ENCODE measurements at regions not wholly inside any gene's neighbourhood (a gene's known extent, or its start where the extent isn't known, plus 50 kb on each side); places are given as distances from the start of the nearest gene placed in this dataset.

DNA sequence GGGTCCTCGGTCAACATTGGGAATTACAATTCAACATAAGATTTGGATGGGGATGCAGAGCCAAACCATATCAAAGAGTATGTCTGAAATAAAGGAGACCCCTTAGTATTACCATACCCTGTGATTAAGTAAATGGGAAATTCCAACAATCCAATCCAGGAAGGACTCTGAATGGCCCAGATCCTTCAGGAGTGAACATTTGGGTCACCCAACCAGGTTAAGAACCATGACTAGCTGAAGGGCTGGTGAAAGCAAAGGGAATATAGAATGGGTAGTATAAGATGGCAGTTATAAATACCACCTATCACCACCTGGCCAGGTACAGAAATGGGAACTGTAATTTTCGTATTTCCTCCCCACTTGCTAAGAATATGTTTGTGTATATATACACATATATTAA, 114.4 kb upstream of the CCDC196 start (continued):
- TF ChIP-seq USF1 (IDR thresholded peaks at IDR 0.05; ENCODE audit: borderline replicate concordance, extremely low read length, insufficient read depth, low read depth, low read length) (no peak), ZNF24 (IDR thresholded peaks at IDR 0.05) (no peak), PAX5 (IDR thresholded peaks at IDR 0.05; ENCODE audit: borderline replicate concordance, low read depth, low read length) (no peak), DPF2 (IDR thresholded peaks at IDR 0.05) (no peak), SIX5 (IDR thresholded peaks at IDR 0.05; ENCODE audit: low read depth, low read length, severe bottlenecking) (no peak), RBBP5 (conservative IDR thresholded peaks at IDR 0.05) (no peak)

- BruUV-seq (replicated peaks) = no TSS peak
- ATAC-seq = no peak
- no peak for FAIRE-seq
- ChIA-PET CTCF (interaction anchor here (0.9 kb wide), 1 partner anchor 10 kb away, joined by 3 read pairs; no protein-coding TSS in a partner anchor), POLR2A (no interaction called here), RAD21 (ENCODE audit: unreplicated experiment) (no interaction called here), SMC1A (ENCODE audit: uncharacterized antibody, unreplicated experiment) (interaction anchor here (1.1 kb wide), 1 partner anchor 8 kb away, joined by 3 read pairs; no protein-coding TSS in a partner anchor)
- no peak for DNase-seq (ENCODE audit: low read depth, low spot score)
- Histone ChIP-seq H3K27ac (ENCODE audit: control insufficient read depth, insufficient read depth) (no peak overlapping the region), H2AFZ (ENCODE audit: control insufficient read depth, low read depth, low read length) (no peak overlapping the region), H3K4me1 (ENCODE audit: control insufficient read depth, insufficient read depth, low read length) (no peaks in the 10 kb centered on the region), H3K79me2 (ENCODE audit: control insufficient read depth, insufficient read depth, low read length) (no peaks in the 10 kb centered on the region), H3K36me3 (ENCODE audit: control insufficient read depth in 2 of 2, insufficient read depth in 2 of 2, low read length in 1 of 2) (no peaks in the 10 kb centered on the region), H4K20me1 (ENCODE audit: control insufficient read depth, insufficient read depth) (no peaks in the 10 kb centered on the region), H3K4me3 (no peak overlapping the region), H3K9me3 (replicated peaks; ENCODE audit: control insufficient read depth, insufficient read depth, low read length) (no peaks in the 10 kb centered on the region), H3K27me3 (replicated peaks in 1 of 2; ENCODE audit: control insufficient read depth in 2 of 2, insufficient read depth in 2 of 2, low read length in 1 of 2) (no peaks in the 10 kb centered on the region), H3K9ac (ENCODE audit: control insufficient read depth, insufficient read depth, low read length) (no peak overlapping the region), H3K4me2 (ENCODE audit: control insufficient read depth, insufficient read depth) (no peak overlapping the region)
- 77% methylated on average over 5 of the region's 5 CpGs for WGBS (ENCODE audit: insufficient coverage, insufficient replicate concordance, low lambda C conversion rate, missing lambda C conversion rate)
- in situ Hi-C loops (cut with MboI) (no loop called here), intact Hi-C loops (cut with micrococcal nuclease; ENCODE audit: unreplicated experiment) (no loop called here)
- TF ChIP-seq EZH2 (IDR thresholded peaks at IDR 0.05; ENCODE audit: borderline replicate concordance, control insufficient read depth, low read depth, low read length) (no peak), SKIL (IDR thresholded peaks at IDR 0.05; ENCODE audit: low read depth, poor library complexity, severe bottlenecking) (no peak), IRF4 (IDR thresholded peaks at IDR 0.05; ENCODE audit: low read depth, low read length) (no peak)
- TF ChIP-seq, protein P1, sequence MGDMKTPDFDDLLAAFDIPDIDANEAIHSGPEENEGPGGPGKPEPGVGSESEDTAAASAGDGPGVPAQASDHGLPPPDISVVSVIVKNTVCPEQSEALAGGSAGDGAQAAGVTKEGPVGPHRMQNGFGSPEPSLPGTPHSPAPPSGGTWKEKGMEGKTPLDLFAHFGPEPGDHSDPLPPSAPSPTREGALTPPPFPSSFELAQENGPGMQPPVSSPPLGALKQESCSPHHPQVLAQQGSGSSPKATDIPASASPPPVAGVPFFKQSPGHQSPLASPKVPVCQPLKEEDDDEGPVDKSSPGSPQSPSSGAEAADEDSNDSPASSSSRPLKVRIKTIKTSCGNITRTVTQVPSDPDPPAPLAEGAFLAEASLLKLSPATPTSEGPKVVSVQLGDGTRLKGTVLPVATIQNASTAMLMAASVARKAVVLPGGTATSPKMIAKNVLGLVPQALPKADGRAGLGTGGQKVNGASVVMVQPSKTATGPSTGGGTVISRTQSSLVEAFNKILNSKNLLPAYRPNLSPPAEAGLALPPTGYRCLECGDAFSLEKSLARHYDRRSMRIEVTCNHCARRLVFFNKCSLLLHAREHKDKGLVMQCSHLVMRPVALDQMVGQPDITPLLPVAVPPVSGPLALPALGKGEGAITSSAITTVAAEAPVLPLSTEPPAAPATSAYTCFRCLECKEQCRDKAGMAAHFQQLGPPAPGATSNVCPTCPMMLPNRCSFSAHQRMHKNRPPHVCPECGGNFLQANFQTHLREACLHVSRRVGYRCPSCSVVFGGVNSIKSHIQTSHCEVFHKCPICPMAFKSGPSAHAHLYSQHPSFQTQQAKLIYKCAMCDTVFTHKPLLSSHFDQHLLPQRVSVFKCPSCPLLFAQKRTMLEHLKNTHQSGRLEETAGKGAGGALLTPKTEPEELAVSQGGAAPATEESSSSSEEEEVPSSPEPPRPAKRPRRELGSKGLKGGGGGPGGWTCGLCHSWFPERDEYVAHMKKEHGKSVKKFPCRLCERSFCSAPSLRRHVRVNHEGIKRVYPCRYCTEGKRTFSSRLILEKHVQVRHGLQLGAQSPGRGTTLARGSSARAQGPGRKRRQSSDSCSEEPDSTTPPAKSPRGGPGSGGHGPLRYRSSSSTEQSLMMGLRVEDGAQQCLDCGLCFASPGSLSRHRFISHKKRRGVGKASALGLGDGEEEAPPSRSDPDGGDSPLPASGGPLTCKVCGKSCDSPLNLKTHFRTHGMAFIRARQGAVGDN (IDR thresholded peaks at IDR 0.05) = no peak
- TF ChIP-seq, protein P2, sequence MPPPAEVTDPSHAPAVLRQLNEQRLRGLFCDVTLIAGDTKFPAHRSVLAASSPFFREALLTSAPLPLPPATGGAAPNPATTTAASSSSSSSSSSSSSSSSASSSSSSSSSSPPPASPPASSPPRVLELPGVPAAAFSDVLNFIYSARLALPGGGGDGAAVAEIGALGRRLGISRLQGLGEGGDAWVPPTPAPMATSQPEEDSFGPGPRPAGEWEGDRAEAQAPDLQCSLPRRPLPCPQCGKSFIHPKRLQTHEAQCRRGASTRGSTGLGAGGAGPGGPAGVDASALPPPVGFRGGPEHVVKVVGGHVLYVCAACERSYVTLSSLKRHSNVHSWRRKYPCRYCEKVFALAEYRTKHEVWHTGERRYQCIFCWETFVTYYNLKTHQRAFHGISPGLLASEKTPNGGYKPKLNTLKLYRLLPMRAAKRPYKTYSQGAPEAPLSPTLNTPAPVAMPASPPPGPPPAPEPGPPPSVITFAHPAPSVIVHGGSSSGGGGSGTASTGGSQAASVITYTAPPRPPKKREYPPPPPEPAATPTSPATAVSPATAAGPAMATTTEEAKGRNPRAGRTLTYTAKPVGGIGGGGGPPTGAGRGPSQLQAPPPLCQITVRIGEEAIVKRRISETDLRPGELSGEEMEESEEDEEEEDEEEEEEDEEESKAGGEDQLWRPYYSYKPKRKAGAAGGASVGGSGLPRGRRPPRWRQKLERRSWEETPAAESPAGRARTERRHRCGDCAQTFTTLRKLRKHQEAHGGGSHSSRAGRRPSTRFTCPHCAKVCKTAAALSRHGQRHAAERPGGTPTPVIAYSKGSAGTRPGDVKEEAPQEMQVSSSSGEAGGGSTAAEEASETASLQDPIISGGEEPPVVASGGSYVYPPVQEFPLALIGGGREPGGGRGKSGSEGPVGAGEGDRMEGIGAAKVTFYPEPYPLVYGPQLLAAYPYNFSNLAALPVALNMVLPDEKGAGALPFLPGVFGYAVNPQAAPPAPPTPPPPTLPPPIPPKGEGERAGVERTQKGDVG (CRISPR knock-in tag; IDR thresholded peaks at IDR 0.05) = no peak
Measured at GRCh38 chr14:66375046-66375964, 110.9 kb upstream of the CCDC196 start.

Data from GM12878 (cell line).